Activated CD4-positive, alpha-beta T cell treated with anti-CD3 and anti-CD28 coated beads for 48 hours (primary cell): ENCODE measurements at regions not wholly inside any gene's neighbourhood (a gene's known extent, or its start where the extent isn't known, plus 50 kb on each side); places are given as distances from the start of the nearest gene placed in this dataset.

Source experiments
- DNase-seq: peaks from one replicate; pipeline ENCODE4 v3.0.0-alpha.2; 2020

- no peak for DNase-seq
Observed at GRCh38 chr14:54211551-54212308, 185.1 kb upstream of the CDKN3 start.

- no peak for DNase-seq
Observed at GRCh38 chr14:54213536-54213935, 183.3 kb upstream of the CDKN3 start.

GRCh38 chr14:54216827-54217226 is 180.0 kb upstream of the CDKN3 start:
- DNase-seq, result no peak

GRCh38 chr14:54219261-54220070 is 177.3 kb upstream of the CDKN3 start:
- peak; percentile 7 for DNase-seq

GRCh38 chr14:54220071-54220703 is 176.6 kb upstream of the CDKN3 start:
- DNase-seq, result no peak

GRCh38 chr14:54220704-54221431 is 175.9 kb upstream of the CDKN3 start:
- DNase-seq, result no peak

GRCh38 chr14:54221432-54221803 is 175.4 kb upstream of the CDKN3 start:
- no peak for DNase-seq

GRCh38 chr14:54221971-54222370 is 174.8 kb upstream of the CDKN3 start:
- no peak for DNase-seq

- DNase-seq, result no peak
Observed at GRCh38 chr14:54223831-54224402, 172.9 kb upstream of the CDKN3 start.

GRCh38 chr14:54225457-54226060 is 171.2 kb upstream of the CDKN3 start:
- DNase-seq, result no peak

- DNase-seq, result no peak
Observed at GRCh38 chr14:54226103-54226502, 170.7 kb upstream of the CDKN3 start.

- DNase-seq, result no peak
Observed at GRCh38 chr14:54226558-54226957, 170.2 kb upstream of the CDKN3 start.

- DNase-seq, result no peak
Observed at GRCh38 chr14:54229136-54229535, 167.7 kb upstream of the CDKN3 start.

GRCh38 chr14:54230645-54231044 is 166.2 kb upstream of the CDKN3 start:
- no peak for DNase-seq

GRCh38 chr14:54232735-54233134 is 164.1 kb upstream of the CDKN3 start:
- DNase-seq, result no peak

- no peak for DNase-seq
Observed at GRCh38 chr14:54241517-54241916, 155.3 kb upstream of the CDKN3 start.

- DNase-seq, result no peak
Observed at GRCh38 chr14:54251356-54251755, 145.5 kb upstream of the CDKN3 start.

GRCh38 chr14:54252072-54252730 is 144.6 kb upstream of the CDKN3 start:
- DNase-seq, result no peak

- DNase-seq, result peak; percentile 44
Observed at GRCh38 chr14:54253195-54253947, 143.4 kb upstream of the CDKN3 start.

GRCh38 chr14:54256156-54256555 is 140.7 kb upstream of the CDKN3 start:
- DNase-seq, result no peak

GRCh38 chr14:54257424-54257823 is 139.4 kb upstream of the CDKN3 start:
- no peak for DNase-seq
